ENCODE measurements at regions not wholly inside any gene's neighbourhood (a gene's known extent, or its start where the extent isn't known, plus 50 kb on each side); places are given as distances from the start of the nearest gene placed in this dataset.

GRCh38 chr6:6866656-6867403 lies 240.9 kb upstream of the RREB1 start:
- TF ChIP-seq POLR2AphosphoS5 (IDR thresholded peaks at IDR 0.05; ENCODE audit: low read depth, low read length) (no peak), REST (IDR thresholded peaks at IDR 0.05; ENCODE audit: insufficient read depth in 1 of 2, low read depth in 2 of 2, low read length in 2 of 2) (no peak), FOXP2 (optimal IDR thresholded peaks at IDR 0.05; ENCODE audit: borderline replicate concordance, extremely low read depth, extremely low read length, insufficient read depth) (no peak), SIN3A (IDR thresholded peaks at IDR 0.05; ENCODE audit: borderline replicate concordance, insufficient read depth, low read length) (no peak), TAF1 (IDR thresholded peaks at IDR 0.05; ENCODE audit: borderline replicate concordance, insufficient read depth, low read length) (no peak)
